WTC11 (cell line): ENCODE measurements at regions not wholly inside any gene's neighbourhood (a gene's known extent, or its start where the extent isn't known, plus 50 kb on each side); places are given as distances from the start of the nearest gene placed in this dataset.
"Not testable (repeated sequence)": the region's sequence is repeated elsewhere in the genome, so short reads cannot be mapped to it uniquely, and the experiment has no call there.

Experiments used
- ATAC-seq: fragments of 200-7000 bp; cut with Tn5 transposase; 2 replicates; pipeline ENCODE4 v1.10.0; 2021; ENCODE audit warnings: mild to moderate bottlenecking, moderate library complexity
- CTCF ChIA-PET: fragments of 300-600 bp; sonication (Branson Sonifier 250); formaldehyde crosslinking; loops from one replicate; lab custom pipeline; 2021; ENCODE audit warnings: antibody characterized with exemption; lab: Charles Lee
- POLR2A ChIA-PET: fragments of 350-600 bp; sonication (Branson Sonifier 250); formaldehyde crosslinking; loops from one replicate; lab custom pipeline; 2021; ENCODE audit warnings: antibody characterized with exemption; lab: Charles Lee
- DNase-seq: peaks from one replicate; pipeline ENCODE4 v3.0.0; 2021; ENCODE audit warnings: low spot score
- H3K27ac Mint-ChIP-seq: 2 replicates; pipeline ENCODE4 v1.8.0; 2021; ENCODE audit warnings: mixed read lengths
- H3K27me3 Mint-ChIP-seq: 2 replicates; pipeline ENCODE4 v1.8.0; 2021; ENCODE audit warnings: low read depth, mild to moderate bottlenecking, moderate library complexity, mixed read lengths
- H3K36me3 Mint-ChIP-seq: 2 replicates; pipeline ENCODE4 v1.8.0; 2021; ENCODE audit warnings: mixed read lengths
- H3K4me1 Mint-ChIP-seq: 2 replicates; pipeline ENCODE4 v1.8.0; 2022; ENCODE audit warnings: mixed read lengths
- H3K4me3 Mint-ChIP-seq: 2 replicates; pipeline ENCODE4 v1.8.0; 2021; ENCODE audit warnings: mild to moderate bottlenecking, moderate library complexity, mixed read lengths
- H3K9me3 Mint-ChIP-seq: 2 replicates; pipeline ENCODE4 v1.8.0; 2021; ENCODE audit warnings: mixed read lengths
- ELF4 ChIP-seq: sonication (generic); formaldehyde crosslinking; IDR thresholded peaks from 2 replicates; pipeline ENCODE4 v1.8.1; 2022; ENCODE audit warnings: low read depth, mild to moderate bottlenecking, moderate library complexity, missing genetic modification reagents
- ESRRA ChIP-seq: sonication (generic); formaldehyde crosslinking; IDR thresholded peaks from 2 replicates; pipeline ENCODE4 v1.8.1; 2022; ENCODE audit warnings: mild to moderate bottlenecking, missing genetic modification reagents, borderline replicate concordance
- ETV6 ChIP-seq: sonication (generic); formaldehyde crosslinking; IDR thresholded peaks from 2 replicates; pipeline ENCODE4 v1.8.1; 2022; ENCODE audit warnings: mild to moderate bottlenecking, missing genetic modification reagents
- FOXJ3 ChIP-seq: sonication (generic); formaldehyde crosslinking; IDR thresholded peaks from 2 replicates; pipeline ENCODE4 v1.9.0; 2021; ENCODE audit warnings: missing genetic modification reagents, mild to moderate bottlenecking, borderline replicate concordance
- NFE2L1 ChIP-seq: sonication (generic); formaldehyde crosslinking; IDR thresholded peaks from 2 replicates; pipeline ENCODE4 v1.8.1; 2023; ENCODE audit warnings: missing genetic modification reagents
- NR1H2 ChIP-seq: sonication (generic); formaldehyde crosslinking; IDR thresholded peaks from 2 replicates; pipeline ENCODE4 v1.9.0; 2021; ENCODE audit warnings: mild to moderate bottlenecking, moderate library complexity, missing genetic modification reagents
- NR3C1 ChIP-seq: sonication (generic); formaldehyde crosslinking; conservative IDR thresholded peaks from 2 replicates; pipeline ENCODE4 v1.8.1; 2023; ENCODE audit warnings: low read depth, mild to moderate bottlenecking, missing genetic modification reagents
- PRDM15 ChIP-seq: sonication (generic); formaldehyde crosslinking; IDR thresholded peaks from 2 replicates; pipeline ENCODE4 v1.8.0; 2022; ENCODE audit warnings: missing genetic modification reagents
- RELA ChIP-seq: sonication (generic); formaldehyde crosslinking; IDR thresholded peaks from 2 replicates; pipeline ENCODE4 v1.8.1; 2022; ENCODE audit warnings: missing genetic modification reagents, mild to moderate bottlenecking, borderline replicate concordance
- STAT6 ChIP-seq: sonication (generic); formaldehyde crosslinking; conservative IDR thresholded peaks from 2 replicates; pipeline ENCODE4 v1.8.1; 2023; ENCODE audit warnings: mild to moderate bottlenecking, low read depth, missing genetic modification reagents, moderate library complexity
- TEAD4 ChIP-seq: sonication (generic); formaldehyde crosslinking; IDR thresholded peaks from 2 replicates; pipeline ENCODE4 v1.8.0; 2022; ENCODE audit warnings: mild to moderate bottlenecking, missing genetic modification reagents
- ZNF416 ChIP-seq: fragments of 250-450 bp; sonication (Bioruptor Pico); IDR thresholded peaks from 2 replicates; pipeline ENCODE4 v1.9.0; 2021; ENCODE audit warnings: mild to moderate bottlenecking, inconsistent platforms
- ZNF423 ChIP-seq: fragments of 250-450 bp; sonication (Bioruptor Pico); IDR thresholded peaks from 2 replicates; pipeline ENCODE4 v2.1.2; 2022; ENCODE audit warnings: mild to moderate bottlenecking, moderate library complexity
- TF ChIP-seq, protein P1 (sequence below): fragments of 200-600 bp; IDR thresholded peaks from 2 replicates; pipeline ENCODE4 v1.8.0; 2022; ENCODE audit warnings: antibody characterized with exemption
- TF ChIP-seq, protein P2 (sequence below): fragments of 250-450 bp; sonication (Bioruptor Pico); IDR thresholded peaks from 2 replicates; pipeline ENCODE4 v1.8.0; 2021; ENCODE audit warnings: mild to moderate bottlenecking
- TF ChIP-seq, protein P3 (sequence below): sonication (generic); formaldehyde crosslinking; IDR thresholded peaks from 2 replicates; pipeline ENCODE4 v1.8.1; 2023; ENCODE audit warnings: mild to moderate bottlenecking, missing genetic modification reagents, moderate library complexity

- CTCF ChIA-PET, H3K4me1 Mint-ChIP-seq, H3K4me3 Mint-ChIP-seq, H3K27me3 Mint-ChIP-seq, ATAC-seq, H3K27ac Mint-ChIP-seq, POLR2A ChIA-PET, DNase-seq, H3K36me3 Mint-ChIP-seq: not testable (repeated sequence)
- peaks cover 29% of the 10 kb centered on the region for H3K9me3 Mint-ChIP-seq
These were observed 267.3 kb downstream of the S1PR1 start for GRCh38 chr1:101504106-101504505.

DNA sequence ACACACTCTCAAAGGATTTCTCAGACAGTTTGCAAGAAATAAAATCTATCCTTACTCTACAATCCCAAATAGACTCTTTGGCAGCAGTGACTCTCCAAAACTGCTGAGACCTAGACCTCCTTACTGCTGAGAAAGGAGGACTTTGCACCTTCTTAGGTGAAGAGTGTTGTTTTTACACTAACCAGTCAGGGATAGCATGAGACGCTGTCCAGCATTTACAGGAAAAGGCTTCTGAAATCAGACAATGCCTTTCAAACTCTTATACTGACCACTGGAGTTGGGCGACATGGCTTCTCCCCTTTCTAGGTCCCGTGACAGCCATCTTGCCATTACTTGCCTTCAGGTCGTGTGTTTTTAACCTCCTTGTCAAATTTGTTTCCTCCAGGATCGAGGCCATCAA is 268.4 kb downstream of the S1PR1 start:
- CTCF ChIA-PET = interaction anchor here (1.6 kb wide), 1 partner anchor 196 kb away, joined by 8 read pairs; no protein-coding TSS in a partner anchor
- ATAC-seq, H3K36me3 Mint-ChIP-seq, H3K27me3 Mint-ChIP-seq, H3K27ac Mint-ChIP-seq, POLR2A ChIA-PET, H3K4me3 Mint-ChIP-seq, H3K4me1 Mint-ChIP-seq, DNase-seq: not testable (repeated sequence)
- H3K9me3 Mint-ChIP-seq = peaks cover 24% of the 10 kb centered on the region

GRCh38 chr1:101506541-101507164 is 269.8 kb downstream of the S1PR1 start:
- Mint-ChIP-seq H3K27me3 (no peaks in the 10 kb centered on the region; the same call in 1 of the 2 replicates), H3K9me3 (peaks cover 14% of the 10 kb centered on the region), H3K4me1 (no peaks in the 10 kb centered on the region), H3K4me3 (no peak overlapping the region), H3K36me3 (no peaks in the 10 kb centered on the region), H3K27ac (no peak overlapping the region)
- DNase-seq (peak; percentile 24), ATAC-seq (peak; percentile 77)
- TF ChIP-seq, protein P1, sequence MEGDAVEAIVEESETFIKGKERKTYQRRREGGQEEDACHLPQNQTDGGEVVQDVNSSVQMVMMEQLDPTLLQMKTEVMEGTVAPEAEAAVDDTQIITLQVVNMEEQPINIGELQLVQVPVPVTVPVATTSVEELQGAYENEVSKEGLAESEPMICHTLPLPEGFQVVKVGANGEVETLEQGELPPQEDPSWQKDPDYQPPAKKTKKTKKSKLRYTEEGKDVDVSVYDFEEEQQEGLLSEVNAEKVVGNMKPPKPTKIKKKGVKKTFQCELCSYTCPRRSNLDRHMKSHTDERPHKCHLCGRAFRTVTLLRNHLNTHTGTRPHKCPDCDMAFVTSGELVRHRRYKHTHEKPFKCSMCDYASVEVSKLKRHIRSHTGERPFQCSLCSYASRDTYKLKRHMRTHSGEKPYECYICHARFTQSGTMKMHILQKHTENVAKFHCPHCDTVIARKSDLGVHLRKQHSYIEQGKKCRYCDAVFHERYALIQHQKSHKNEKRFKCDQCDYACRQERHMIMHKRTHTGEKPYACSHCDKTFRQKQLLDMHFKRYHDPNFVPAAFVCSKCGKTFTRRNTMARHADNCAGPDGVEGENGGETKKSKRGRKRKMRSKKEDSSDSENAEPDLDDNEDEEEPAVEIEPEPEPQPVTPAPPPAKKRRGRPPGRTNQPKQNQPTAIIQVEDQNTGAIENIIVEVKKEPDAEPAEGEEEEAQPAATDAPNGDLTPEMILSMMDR = peak; percentile 42
- no peak for TF ChIP-seq NR1H2
- CTCF ChIA-PET = interaction anchor here (0.6 to 1.6 kb wide), 2 partner anchors 197 to 547 kb away, joined by 3 to 8 read pairs; no protein-coding TSS in a partner anchor
- POLR2A ChIA-PET = no interaction called here

DNA sequence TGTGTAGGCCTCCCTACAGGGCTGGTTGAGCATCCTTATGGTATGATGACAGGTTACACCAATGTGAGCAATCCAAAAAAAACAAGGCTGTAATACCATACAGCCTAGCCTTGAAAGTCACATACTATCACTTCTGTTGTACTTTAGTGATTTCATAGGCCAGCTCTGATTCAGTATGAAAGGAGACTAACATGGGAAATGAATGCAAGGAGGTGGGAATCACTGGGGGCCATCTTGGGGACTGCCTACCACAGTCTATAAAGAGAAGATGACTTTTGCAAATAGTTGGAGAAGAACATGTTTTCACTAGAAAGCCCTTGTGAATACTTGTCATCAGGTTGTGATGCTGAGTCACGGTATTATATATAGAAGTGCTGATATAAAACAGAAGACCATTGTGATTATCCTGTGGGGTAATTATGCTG is 270.7 kb downstream of the S1PR1 start:
- H3K9me3 Mint-ChIP-seq = peaks cover 14% of the 10 kb centered on the region
- ATAC-seq (no peak), DNase-seq (no peak)
- no peaks in the 10 kb centered on the region for H3K4me1 Mint-ChIP-seq
- ChIA-PET POLR2A (no interaction called here), CTCF (no interaction called here)
- no peak overlapping the region for H3K27ac Mint-ChIP-seq
- no peak overlapping the region for H3K4me3 Mint-ChIP-seq
- no peaks in the 10 kb centered on the region for H3K36me3 Mint-ChIP-seq
- no peaks in the 10 kb centered on the region; the same call in 1 of the 2 replicates for H3K27me3 Mint-ChIP-seq
- TF ChIP-seq ELF4 (CRISPR knock-in tag) = no peak
- TF ChIP-seq, protein P1 = no peak
- TF ChIP-seq NR3C1 (CRISPR knock-in tag) = no peak
- TF ChIP-seq NFE2L1 (CRISPR knock-in tag) = no peak
- no peak for TF ChIP-seq ZNF416 (CRISPR knock-in tag)
- TF ChIP-seq STAT6 (CRISPR knock-in tag) = no peak
- TF ChIP-seq, protein P2, sequence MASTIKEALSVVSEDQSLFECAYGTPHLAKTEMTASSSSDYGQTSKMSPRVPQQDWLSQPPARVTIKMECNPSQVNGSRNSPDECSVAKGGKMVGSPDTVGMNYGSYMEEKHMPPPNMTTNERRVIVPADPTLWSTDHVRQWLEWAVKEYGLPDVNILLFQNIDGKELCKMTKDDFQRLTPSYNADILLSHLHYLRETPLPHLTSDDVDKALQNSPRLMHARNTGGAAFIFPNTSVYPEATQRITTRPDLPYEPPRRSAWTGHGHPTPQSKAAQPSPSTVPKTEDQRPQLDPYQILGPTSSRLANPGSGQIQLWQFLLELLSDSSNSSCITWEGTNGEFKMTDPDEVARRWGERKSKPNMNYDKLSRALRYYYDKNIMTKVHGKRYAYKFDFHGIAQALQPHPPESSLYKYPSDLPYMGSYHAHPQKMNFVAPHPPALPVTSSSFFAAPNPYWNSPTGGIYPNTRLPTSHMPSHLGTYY (CRISPR knock-in tag) = no peak
- TF ChIP-seq FOXJ3 (CRISPR knock-in tag) = no peak
- TF ChIP-seq ZNF423 (CRISPR knock-in tag) = no peak
- no peak for TF ChIP-seq ETV6 (CRISPR knock-in tag)
- TF ChIP-seq TEAD4 (CRISPR knock-in tag) = no peak
- no peak for TF ChIP-seq PRDM15 (CRISPR knock-in tag)
- TF ChIP-seq, protein P3, sequence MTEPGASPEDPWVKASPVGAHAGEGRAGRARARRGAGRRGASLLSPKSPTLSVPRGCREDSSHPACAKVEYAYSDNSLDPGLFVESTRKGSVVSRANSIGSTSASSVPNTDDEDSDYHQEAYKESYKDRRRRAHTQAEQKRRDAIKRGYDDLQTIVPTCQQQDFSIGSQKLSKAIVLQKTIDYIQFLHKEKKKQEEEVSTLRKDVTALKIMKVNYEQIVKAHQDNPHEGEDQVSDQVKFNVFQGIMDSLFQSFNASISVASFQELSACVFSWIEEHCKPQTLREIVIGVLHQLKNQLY (CRISPR knock-in tag) = no peak
- no peak for TF ChIP-seq ESRRA (CRISPR knock-in tag)
- TF ChIP-seq RELA (CRISPR knock-in tag) = no peak
